Activated CD4-positive, alpha-beta T cell treated with anti-CD3 and anti-CD28 coated beads for 36 hours (primary cell): ENCODE measurements at regions not wholly inside any gene's neighbourhood (a gene's known extent, or its start where the extent isn't known, plus 50 kb on each side); places are given as distances from the start of the nearest gene placed in this dataset.

Source experiments
- ATAC-seq: fragments of 200-7000 bp; cut with Tn5 transposase; one replicate; pipeline ENCODE4 v1.10.0; 2021; ENCODE audit warnings: mild to moderate bottlenecking, moderate library complexity
- CTCF ChIA-PET: fragments of 350-600 bp; sonication (Branson Sonifier 250); formaldehyde crosslinking; loops from one replicate; lab custom pipeline; 2021; ENCODE audit warnings: antibody characterized with exemption; lab: Charles Lee
- POLR2A ChIA-PET: fragments of 350-600 bp; sonication (Branson Sonifier 250); formaldehyde crosslinking; loops from one replicate; lab custom pipeline; 2021; ENCODE audit warnings: antibody characterized with exemption, inconsistent platforms; lab: Charles Lee
- DNase-seq: peaks from one replicate; pipeline ENCODE4 v3.0.0-alpha.2; 2020
- H3K27ac Mint-ChIP-seq: one replicate; pipeline ENCODE4 v1.8.0; 2021; ENCODE audit warnings: mixed read lengths
- H3K27me3 Mint-ChIP-seq: one replicate; pipeline ENCODE4 v1.8.0; 2021; ENCODE audit warnings: mixed read lengths
- H3K36me3 Mint-ChIP-seq: one replicate; pipeline ENCODE4 v1.8.0; 2021; ENCODE audit warnings: low read depth, mixed read lengths
- H3K4me1 Mint-ChIP-seq: one replicate; pipeline ENCODE4 v1.8.0; 2021; ENCODE audit warnings: mixed read lengths
- H3K4me3 Mint-ChIP-seq: one replicate; pipeline ENCODE4 v1.8.0; 2021; ENCODE audit warnings: mild to moderate bottlenecking, moderate library complexity, mixed read lengths
- H3K9me3 Mint-ChIP-seq: one replicate; pipeline ENCODE4 v1.8.0; 2021; ENCODE audit warnings: low read depth, mixed read lengths
- intact Hi-C, 2 experiments: fragments of 100-400 bp; cut with DNase I in 1 of 2; cut with micrococcal nuclease in 1 of 2; formaldehyde crosslinking; loops; one replicate each; pipeline versions ENCODE4 v1.14.2 to v1.15.1; 2022 to 2024; cut with DNase I, micrococcal nuclease

GRCh38 chr4:160143574-160143973, 1040.7 kb downstream of the RAPGEF2 start:
- ChIA-PET POLR2A (no interaction called here), CTCF (no interaction called here)
- Mint-ChIP-seq H3K4me3 (no peak overlapping the region), H3K4me1 (no peaks in the 10 kb centered on the region), H3K9me3 (peaks cover 12% of the 10 kb centered on the region), H3K27me3 (no peaks in the 10 kb centered on the region), H3K36me3 (no peaks in the 10 kb centered on the region), H3K27ac (no peak overlapping the region)
- intact Hi-C loops, result no loop called here
- DNase-seq (no peak), ATAC-seq (no peak)

GRCh38 chr4:160159457-160159856, 1056.6 kb downstream of the RAPGEF2 start:
- CTCF ChIA-PET, result no interaction called here
- H3K4me3 Mint-ChIP-seq, result no peak overlapping the region
- no peak for DNase-seq
- intact Hi-C loops, result no loop called here
- no peaks in the 10 kb centered on the region for H3K27me3 Mint-ChIP-seq
- no peaks in the 10 kb centered on the region for H3K4me1 Mint-ChIP-seq
- POLR2A ChIA-PET, result no interaction called here
- no peak overlapping the region for H3K27ac Mint-ChIP-seq
- ATAC-seq, result no peak
- no peaks in the 10 kb centered on the region for H3K36me3 Mint-ChIP-seq
- H3K9me3 Mint-ChIP-seq, result peaks cover 4% of the 10 kb centered on the region

GRCh38 chr4:160161026-160161425, 1058.1 kb downstream of the RAPGEF2 start:
- no peak overlapping the region for H3K4me3 Mint-ChIP-seq
- no peak overlapping the region for H3K27ac Mint-ChIP-seq
- CTCF ChIA-PET, result interaction anchor here (0.6 kb wide), 1 partner anchor 649 kb away, joined by 3 read pairs; no protein-coding TSS in a partner anchor
- H3K36me3 Mint-ChIP-seq, result no peaks in the 10 kb centered on the region
- DNase-seq (no peak), ATAC-seq (no peak)
- intact Hi-C loops, result no loop called here
- H3K27me3 Mint-ChIP-seq, result no peaks in the 10 kb centered on the region
- POLR2A ChIA-PET, result no interaction called here
- no peaks in the 10 kb centered on the region for H3K4me1 Mint-ChIP-seq
- H3K9me3 Mint-ChIP-seq, result peaks cover 4% of the 10 kb centered on the region

GRCh38 chr4:160175064-160175643, 1072.3 kb downstream of the RAPGEF2 start:
- POLR2A ChIA-PET, result no interaction called here
- H3K9me3 Mint-ChIP-seq, result peaks cover 13% of the 10 kb centered on the region
- intact Hi-C loops, result no loop called here
- no peak overlapping the region for H3K4me3 Mint-ChIP-seq
- no peaks in the 10 kb centered on the region for H3K36me3 Mint-ChIP-seq
- H3K27me3 Mint-ChIP-seq, result no peaks in the 10 kb centered on the region
- no peak overlapping the region for H3K27ac Mint-ChIP-seq
- CTCF ChIA-PET, result interaction anchor here (0.7 kb wide), 1 partner anchor 1212 kb away, joined by 3 read pairs; no protein-coding TSS in a partner anchor
- ATAC-seq (no peak), DNase-seq (no peak)
- H3K4me1 Mint-ChIP-seq, result no peaks in the 10 kb centered on the region

- H3K27ac Mint-ChIP-seq, result no peak overlapping the region
- intact Hi-C loops, result no loop called here
- DNase-seq (no peak), ATAC-seq (no peak)
- H3K4me1 Mint-ChIP-seq, result no peaks in the 10 kb centered on the region
- peaks cover 18% of the 10 kb centered on the region for H3K9me3 Mint-ChIP-seq
- no peak overlapping the region for H3K4me3 Mint-ChIP-seq
- no peaks in the 10 kb centered on the region for H3K36me3 Mint-ChIP-seq
- ChIA-PET CTCF (interaction anchor here (0.6 kb wide), 1 partner anchor 1983 kb away, joined by 3 read pairs; the partner anchor contains the start of gene FSTL5), POLR2A (no interaction called here)
- no peaks in the 10 kb centered on the region for H3K27me3 Mint-ChIP-seq
Observed at GRCh38 chr4:160180211-160180610, 1077.3 kb downstream of the RAPGEF2 start.

GRCh38 chr4:160182727-160183126, 1079.8 kb downstream of the RAPGEF2 start:
- Mint-ChIP-seq H3K27me3 (no peaks in the 10 kb centered on the region), H3K36me3 (no peaks in the 10 kb centered on the region), H3K9me3 (peaks cover 11% of the 10 kb centered on the region), H3K4me3 (no peak overlapping the region), H3K27ac (no peak overlapping the region), H3K4me1 (no peaks in the 10 kb centered on the region)
- DNase-seq (no peak), ATAC-seq (no peak)
- intact Hi-C loops, result no loop called here
- ChIA-PET POLR2A (no interaction called here), CTCF (no interaction called here)

GRCh38 chr4:160184884-160185283, 1082.0 kb downstream of the RAPGEF2 start:
- intact Hi-C loops, result no loop called here
- Mint-ChIP-seq H3K36me3 (no peaks in the 10 kb centered on the region), H3K27ac (no peak overlapping the region), H3K4me3 (no peak overlapping the region), H3K27me3 (no peaks in the 10 kb centered on the region), H3K4me1 (no peaks in the 10 kb centered on the region), H3K9me3 (peaks cover 7% of the 10 kb centered on the region)
- ATAC-seq, result no peak
- CTCF ChIA-PET, result interaction anchor here (1.0 kb wide), 1 partner anchor 421 kb away, joined by 5 read pairs; no protein-coding TSS in a partner anchor
- POLR2A ChIA-PET, result no interaction called here
- no peak for DNase-seq

GRCh38 chr4:160193787-160194186, 1090.9 kb downstream of the RAPGEF2 start:
- Mint-ChIP-seq H3K27me3 (no peaks in the 10 kb centered on the region), H3K4me1 (no peaks in the 10 kb centered on the region)
- no peak for DNase-seq

GRCh38 chr4:160194716-160195115, 1091.8 kb downstream of the RAPGEF2 start:
- H3K9me3 Mint-ChIP-seq, result peaks cover 5% of the 10 kb centered on the region
- no peak overlapping the region for H3K27ac Mint-ChIP-seq
- ChIA-PET CTCF (no interaction called here), POLR2A (no interaction called here)
- intact Hi-C loops, result no loop called here
- DNase-seq (no peak), ATAC-seq (no peak)
- H3K4me3 Mint-ChIP-seq, result no peak overlapping the region
- H3K4me1 Mint-ChIP-seq, result no peaks in the 10 kb centered on the region
- no peaks in the 10 kb centered on the region for H3K27me3 Mint-ChIP-seq
- H3K36me3 Mint-ChIP-seq, result no peaks in the 10 kb centered on the region

More at GRCh38 chr4:160193787-160194186, 1090.9 kb downstream of the RAPGEF2 start:
- ChIA-PET POLR2A (no interaction called here), CTCF (no interaction called here)
- Mint-ChIP-seq H3K4me3 (no peak overlapping the region), H3K27ac (no peak overlapping the region), H3K9me3 (peaks cover 2% of the 10 kb centered on the region), H3K36me3 (no peaks in the 10 kb centered on the region)
- intact Hi-C loops, result no loop called here
- ATAC-seq, result no peak

- Mint-ChIP-seq H3K27me3 (no peaks in the 10 kb centered on the region), H3K4me1 (no peaks in the 10 kb centered on the region), H3K4me3 (no peak overlapping the region), H3K36me3 (no peaks in the 10 kb centered on the region), H3K9me3 (peaks cover 19% of the 10 kb centered on the region), H3K27ac (no peak overlapping the region)
- intact Hi-C loops, result no loop called here
- POLR2A ChIA-PET, result no interaction called here
- no peak for DNase-seq
- CTCF ChIA-PET, result no interaction called here
- ATAC-seq, result peak; percentile 77
Observed at GRCh38 chr4:160202802-160203201, 1099.9 kb downstream of the RAPGEF2 start.

- CTCF ChIA-PET, result no interaction called here
- Mint-ChIP-seq H3K9me3 (peaks cover 5% of the 10 kb centered on the region), H3K27ac (no peak overlapping the region), H3K36me3 (no peaks in the 10 kb centered on the region), H3K4me3 (no peak overlapping the region), H3K27me3 (no peaks in the 10 kb centered on the region), H3K4me1 (no peaks in the 10 kb centered on the region)
- ATAC-seq, result no peak
- intact Hi-C loops, result no loop called here
- no peak for DNase-seq
- POLR2A ChIA-PET, result no interaction called here
Observed at GRCh38 chr4:160212078-160212477, 1109.2 kb downstream of the RAPGEF2 start.

- intact Hi-C loops, result no loop called here
- CTCF ChIA-PET, result no interaction called here
- H3K4me3 Mint-ChIP-seq, result no peak overlapping the region
Observed at GRCh38 chr4:160213366-160213765, 1110.5 kb downstream of the RAPGEF2 start.

More at GRCh38 chr4:160213366-160213765, 1110.5 kb downstream of the RAPGEF2 start:
- ATAC-seq, result no peak
- no peak for DNase-seq
- Mint-ChIP-seq H3K36me3 (no peaks in the 10 kb centered on the region), H3K27me3 (no peaks in the 10 kb centered on the region), H3K4me1 (no peaks in the 10 kb centered on the region), H3K27ac (no peak overlapping the region), H3K9me3 (peaks cover 12% of the 10 kb centered on the region)
- POLR2A ChIA-PET, result no interaction called here
